ENCODE measurements at regions not wholly inside any gene's neighbourhood (a gene's known extent, or its start where the extent isn't known, plus 50 kb on each side); places are given as distances from the start of the nearest gene placed in this dataset.

- TF ChIP-seq CTCF (IDR thresholded peaks at IDR 0.05; ENCODE audit: insufficient read depth, low read length): no peak
- no peak for TF ChIP-seq POLR2AphosphoS5 (IDR thresholded peaks at IDR 0.05; ENCODE audit: low read depth)
- TF ChIP-seq REST (IDR thresholded peaks at IDR 0.05; ENCODE audit: insufficient replicate concordance, low read depth): no peak
- TF ChIP-seq GABPA (IDR thresholded peaks at IDR 0.05; ENCODE audit: low read depth): no peak
Observed at GRCh38 chr18:76144844-76145243, 350.2 kb downstream of the ZNF516 start.

All from HL-60 (cell line).